ENCODE measurements at regions not wholly inside any gene's neighbourhood (a gene's known extent, or its start where the extent isn't known, plus 50 kb on each side); places are given as distances from the start of the nearest gene placed in this dataset.

DNA sequence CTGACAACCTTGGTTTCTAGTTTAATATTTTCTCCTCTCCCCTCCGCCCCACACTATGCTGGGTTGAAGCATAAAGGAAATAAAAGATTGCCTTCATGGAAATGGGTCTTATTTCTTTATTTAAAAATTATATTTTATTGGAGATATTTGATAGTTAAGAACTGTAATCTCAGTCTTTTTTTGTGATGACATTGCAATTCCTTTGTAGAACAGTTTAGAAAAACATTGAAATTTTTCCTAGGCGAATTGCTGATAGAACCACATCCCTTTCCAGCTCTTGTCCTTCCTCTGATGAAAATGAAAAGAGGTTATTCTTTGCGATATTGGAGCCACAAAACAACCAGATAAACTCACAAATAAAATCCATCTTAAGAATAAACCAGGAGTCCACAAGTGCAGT, 125.6 kb upstream of the NRIP1 start (continued):
- TF ChIP-seq, protein P1, sequence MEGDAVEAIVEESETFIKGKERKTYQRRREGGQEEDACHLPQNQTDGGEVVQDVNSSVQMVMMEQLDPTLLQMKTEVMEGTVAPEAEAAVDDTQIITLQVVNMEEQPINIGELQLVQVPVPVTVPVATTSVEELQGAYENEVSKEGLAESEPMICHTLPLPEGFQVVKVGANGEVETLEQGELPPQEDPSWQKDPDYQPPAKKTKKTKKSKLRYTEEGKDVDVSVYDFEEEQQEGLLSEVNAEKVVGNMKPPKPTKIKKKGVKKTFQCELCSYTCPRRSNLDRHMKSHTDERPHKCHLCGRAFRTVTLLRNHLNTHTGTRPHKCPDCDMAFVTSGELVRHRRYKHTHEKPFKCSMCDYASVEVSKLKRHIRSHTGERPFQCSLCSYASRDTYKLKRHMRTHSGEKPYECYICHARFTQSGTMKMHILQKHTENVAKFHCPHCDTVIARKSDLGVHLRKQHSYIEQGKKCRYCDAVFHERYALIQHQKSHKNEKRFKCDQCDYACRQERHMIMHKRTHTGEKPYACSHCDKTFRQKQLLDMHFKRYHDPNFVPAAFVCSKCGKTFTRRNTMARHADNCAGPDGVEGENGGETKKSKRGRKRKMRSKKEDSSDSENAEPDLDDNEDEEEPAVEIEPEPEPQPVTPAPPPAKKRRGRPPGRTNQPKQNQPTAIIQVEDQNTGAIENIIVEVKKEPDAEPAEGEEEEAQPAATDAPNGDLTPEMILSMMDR (conservative IDR thresholded peaks at IDR 0.05; ENCODE audit: low read depth in 2 of 2) = no peak
- TF ChIP-seq, protein P2, sequence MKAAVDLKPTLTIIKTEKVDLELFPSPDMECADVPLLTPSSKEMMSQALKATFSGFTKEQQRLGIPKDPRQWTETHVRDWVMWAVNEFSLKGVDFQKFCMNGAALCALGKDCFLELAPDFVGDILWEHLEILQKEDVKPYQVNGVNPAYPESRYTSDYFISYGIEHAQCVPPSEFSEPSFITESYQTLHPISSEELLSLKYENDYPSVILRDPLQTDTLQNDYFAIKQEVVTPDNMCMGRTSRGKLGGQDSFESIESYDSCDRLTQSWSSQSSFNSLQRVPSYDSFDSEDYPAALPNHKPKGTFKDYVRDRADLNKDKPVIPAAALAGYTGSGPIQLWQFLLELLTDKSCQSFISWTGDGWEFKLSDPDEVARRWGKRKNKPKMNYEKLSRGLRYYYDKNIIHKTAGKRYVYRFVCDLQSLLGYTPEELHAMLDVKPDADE (IDR thresholded peaks at IDR 0.05) = no peak
- TF ChIP-seq NANOG (IDR thresholded peaks at IDR 0.05; ENCODE audit: borderline replicate concordance) (no peak), CREB1 (CRISPR knock-in tag; IDR thresholded peaks at IDR 0.05; ENCODE audit: low read depth) (no peak), ZNF114 (CRISPR knock-in tag; IDR thresholded peaks at IDR 0.05) (no peak)

DNA sequence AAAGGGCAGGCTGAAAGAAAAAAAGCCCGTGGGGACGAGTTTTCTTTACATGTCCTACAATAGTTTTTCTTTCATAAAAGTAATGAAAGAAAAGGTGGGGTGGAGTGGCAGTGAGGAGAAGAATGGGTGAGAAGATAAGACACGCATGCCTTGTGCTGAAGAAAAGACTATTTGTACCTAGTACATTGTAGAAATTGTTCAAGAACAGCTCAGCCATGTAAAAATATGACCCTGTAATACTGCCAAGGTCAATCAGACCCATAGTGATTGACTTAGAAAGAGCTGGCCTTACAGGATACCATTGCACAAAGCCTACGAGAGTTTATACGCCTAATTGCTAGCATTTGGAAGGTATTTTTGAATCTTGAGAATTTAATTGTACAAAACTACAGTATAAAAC, 126.0 kb upstream of the NRIP1 start:
- Histone ChIP-seq H3K4me2 (no peak overlapping the region), H3K9me2 (ENCODE audit: insufficient read depth) (peaks cover 4% of the 10 kb centered on the region; the same call in 1 of the 2 replicates), H3K36me3 (ENCODE audit: insufficient read depth) (no peaks in the 10 kb centered on the region), H3K4me1 (ENCODE audit: insufficient read depth) (0 out of 2 replicates have a peak, but pooled peaks cover 5% of the 10 kb centered on the region), H2AFZ (no peak overlapping the region), H3K79me2 (replicated peaks; ENCODE audit: insufficient read depth) (no peaks in the 10 kb centered on the region), H3K4me3 (no peak overlapping the region), H3F3A (replicated peaks; ENCODE audit: low read depth) (no peaks in the 10 kb centered on the region), H3K27ac (ENCODE audit: low read depth) (no peak overlapping the region), H3K27me3 (ENCODE audit: insufficient read depth) (no peaks in the 10 kb centered on the region), H4K20me1 (replicated peaks; ENCODE audit: insufficient read depth) (no peaks in the 10 kb centered on the region)
- Mint-ChIP-seq H3K27ac (no peak overlapping the region), H3K36me3 (ENCODE audit: low read depth) (no peaks in the 10 kb centered on the region), H3K9me3 (no peaks in the 10 kb centered on the region), H3K4me1 (peaks cover 7% of the 10 kb centered on the region; the same call in 2 of the 3 replicates), H3K4me3 (no peak overlapping the region), H3K27me3 (ENCODE audit: insufficient read depth, low read depth, poor library complexity) (no peaks in the 10 kb centered on the region)
- ATAC-seq = no peak
- no peak for DNase-seq (ENCODE audit: low spot score)
- no peak for TF ChIP-seq ZNF331 (CRISPR knock-in tag; IDR thresholded peaks at IDR 0.05; ENCODE audit: low read depth)
- no peak for TF ChIP-seq EZH2phosphoT487 (IDR thresholded peaks at IDR 0.05; ENCODE audit: unreplicated experiment)
- TF ChIP-seq, protein P3, sequence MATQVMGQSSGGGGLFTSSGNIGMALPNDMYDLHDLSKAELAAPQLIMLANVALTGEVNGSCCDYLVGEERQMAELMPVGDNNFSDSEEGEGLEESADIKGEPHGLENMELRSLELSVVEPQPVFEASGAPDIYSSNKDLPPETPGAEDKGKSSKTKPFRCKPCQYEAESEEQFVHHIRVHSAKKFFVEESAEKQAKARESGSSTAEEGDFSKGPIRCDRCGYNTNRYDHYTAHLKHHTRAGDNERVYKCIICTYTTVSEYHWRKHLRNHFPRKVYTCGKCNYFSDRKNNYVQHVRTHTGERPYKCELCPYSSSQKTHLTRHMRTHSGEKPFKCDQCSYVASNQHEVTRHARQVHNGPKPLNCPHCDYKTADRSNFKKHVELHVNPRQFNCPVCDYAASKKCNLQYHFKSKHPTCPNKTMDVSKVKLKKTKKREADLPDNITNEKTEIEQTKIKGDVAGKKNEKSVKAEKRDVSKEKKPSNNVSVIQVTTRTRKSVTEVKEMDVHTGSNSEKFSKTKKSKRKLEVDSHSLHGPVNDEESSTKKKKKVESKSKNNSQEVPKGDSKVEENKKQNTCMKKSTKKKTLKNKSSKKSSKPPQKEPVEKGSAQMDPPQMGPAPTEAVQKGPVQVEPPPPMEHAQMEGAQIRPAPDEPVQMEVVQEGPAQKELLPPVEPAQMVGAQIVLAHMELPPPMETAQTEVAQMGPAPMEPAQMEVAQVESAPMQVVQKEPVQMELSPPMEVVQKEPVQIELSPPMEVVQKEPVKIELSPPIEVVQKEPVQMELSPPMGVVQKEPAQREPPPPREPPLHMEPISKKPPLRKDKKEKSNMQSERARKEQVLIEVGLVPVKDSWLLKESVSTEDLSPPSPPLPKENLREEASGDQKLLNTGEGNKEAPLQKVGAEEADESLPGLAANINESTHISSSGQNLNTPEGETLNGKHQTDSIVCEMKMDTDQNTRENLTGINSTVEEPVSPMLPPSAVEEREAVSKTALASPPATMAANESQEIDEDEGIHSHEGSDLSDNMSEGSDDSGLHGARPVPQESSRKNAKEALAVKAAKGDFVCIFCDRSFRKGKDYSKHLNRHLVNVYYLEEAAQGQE (IDR thresholded peaks at IDR 0.05; ENCODE audit: unreplicated experiment) = no peak
- no peak for TF ChIP-seq JUNB (IDR thresholded peaks at IDR 0.05; ENCODE audit: unreplicated experiment)
- no peak for TF ChIP-seq ZNF114 (CRISPR knock-in tag; IDR thresholded peaks at IDR 0.05)
- no peak for TF ChIP-seq CREB1 (CRISPR knock-in tag; IDR thresholded peaks at IDR 0.05; ENCODE audit: low read depth)
- TF ChIP-seq, protein P4, sequence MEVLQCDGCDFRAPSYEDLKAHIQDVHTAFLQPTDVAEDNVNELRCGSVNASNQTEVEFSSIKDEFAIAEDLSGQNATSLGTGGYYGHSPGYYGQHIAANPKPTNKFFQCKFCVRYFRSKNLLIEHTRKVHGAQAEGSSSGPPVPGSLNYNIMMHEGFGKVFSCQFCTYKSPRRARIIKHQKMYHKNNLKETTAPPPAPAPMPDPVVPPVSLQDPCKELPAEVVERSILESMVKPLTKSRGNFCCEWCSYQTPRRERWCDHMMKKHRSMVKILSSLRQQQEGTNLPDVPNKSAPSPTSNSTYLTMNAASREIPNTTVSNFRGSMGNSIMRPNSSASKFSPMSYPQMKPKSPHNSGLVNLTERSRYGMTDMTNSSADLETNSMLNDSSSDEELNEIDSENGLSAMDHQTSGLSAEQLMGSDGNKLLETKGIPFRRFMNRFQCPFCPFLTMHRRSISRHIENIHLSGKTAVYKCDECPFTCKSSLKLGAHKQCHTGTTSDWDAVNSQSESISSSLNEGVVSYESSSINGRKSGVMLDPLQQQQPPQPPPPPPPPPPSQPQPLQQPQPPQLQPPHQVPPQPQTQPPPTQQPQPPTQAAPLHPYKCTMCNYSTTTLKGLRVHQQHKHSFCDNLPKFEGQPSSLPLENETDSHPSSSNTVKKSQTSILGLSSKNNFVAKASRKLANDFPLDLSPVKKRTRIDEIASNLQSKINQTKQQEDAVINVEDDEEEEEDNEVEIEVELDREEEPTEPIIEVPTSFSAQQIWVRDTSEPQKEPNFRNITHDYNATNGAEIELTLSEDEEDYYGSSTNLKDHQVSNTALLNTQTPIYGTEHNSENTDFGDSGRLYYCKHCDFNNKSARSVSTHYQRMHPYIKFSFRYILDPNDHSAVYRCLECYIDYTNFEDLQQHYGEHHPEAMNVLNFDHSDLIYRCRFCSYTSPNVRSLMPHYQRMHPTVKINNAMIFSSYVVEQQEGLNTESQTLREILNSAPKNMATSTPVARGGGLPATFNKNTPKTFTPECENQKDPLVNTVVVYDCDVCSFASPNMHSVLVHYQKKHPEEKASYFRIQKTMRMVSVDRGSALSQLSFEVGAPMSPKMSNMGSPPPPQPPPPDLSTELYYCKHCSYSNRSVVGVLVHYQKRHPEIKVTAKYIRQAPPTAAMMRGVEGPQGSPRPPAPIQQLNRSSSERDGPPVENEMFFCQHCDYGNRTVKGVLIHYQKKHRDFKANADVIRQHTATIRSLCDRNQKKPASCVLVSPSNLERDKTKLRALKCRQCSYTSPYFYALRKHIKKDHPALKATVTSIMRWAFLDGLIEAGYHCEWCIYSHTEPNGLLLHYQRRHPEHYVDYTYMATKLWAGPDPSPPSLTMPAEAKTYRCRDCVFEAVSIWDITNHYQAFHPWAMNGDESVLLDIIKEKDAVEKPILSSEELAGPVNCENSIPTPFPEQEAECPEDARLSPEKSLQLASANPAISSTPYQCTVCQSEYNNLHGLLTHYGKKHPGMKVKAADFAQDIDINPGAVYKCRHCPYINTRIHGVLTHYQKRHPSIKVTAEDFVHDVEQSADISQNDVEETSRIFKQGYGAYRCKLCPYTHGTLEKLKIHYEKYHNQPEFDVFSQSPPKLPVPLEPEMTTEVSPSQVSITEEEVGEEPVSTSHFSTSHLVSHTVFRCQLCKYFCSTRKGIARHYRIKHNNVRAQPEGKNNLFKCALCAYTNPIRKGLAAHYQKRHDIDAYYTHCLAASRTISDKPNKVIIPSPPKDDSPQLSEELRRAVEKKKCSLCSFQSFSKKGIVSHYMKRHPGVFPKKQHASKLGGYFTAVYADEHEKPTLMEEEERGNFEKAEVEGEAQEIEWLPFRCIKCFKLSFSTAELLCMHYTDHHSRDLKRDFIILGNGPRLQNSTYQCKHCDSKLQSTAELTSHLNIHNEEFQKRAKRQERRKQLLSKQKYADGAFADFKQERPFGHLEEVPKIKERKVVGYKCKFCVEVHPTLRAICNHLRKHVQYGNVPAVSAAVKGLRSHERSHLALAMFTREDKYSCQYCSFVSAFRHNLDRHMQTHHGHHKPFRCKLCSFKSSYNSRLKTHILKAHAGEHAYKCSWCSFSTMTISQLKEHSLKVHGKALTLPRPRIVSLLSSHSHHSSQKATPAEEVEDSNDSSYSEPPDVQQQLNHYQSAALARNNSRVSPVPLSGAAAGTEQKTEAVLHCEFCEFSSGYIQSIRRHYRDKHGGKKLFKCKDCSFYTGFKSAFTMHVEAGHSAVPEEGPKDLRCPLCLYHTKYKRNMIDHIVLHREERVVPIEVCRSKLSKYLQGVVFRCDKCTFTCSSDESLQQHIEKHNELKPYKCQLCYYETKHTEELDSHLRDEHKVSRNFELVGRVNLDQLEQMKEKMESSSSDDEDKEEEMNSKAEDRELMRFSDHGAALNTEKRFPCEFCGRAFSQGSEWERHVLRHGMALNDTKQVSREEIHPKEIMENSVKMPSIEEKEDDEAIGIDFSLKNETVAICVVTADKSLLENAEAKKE (CRISPR knock-in tag; IDR thresholded peaks at IDR 0.05) = no peak
- TF ChIP-seq NANOG (IDR thresholded peaks at IDR 0.05; ENCODE audit: borderline replicate concordance) = no peak
- no peak for TF ChIP-seq POLR2AphosphoS5 (IDR thresholded peaks at IDR 0.05; ENCODE audit: low read depth)
- TF ChIP-seq EZH2 (IDR thresholded peaks at IDR 0.05; ENCODE audit: low read depth, unreplicated experiment) = no peak
- TF ChIP-seq STAT1 (IDR thresholded peaks at IDR 0.05; ENCODE audit: unreplicated experiment) = no peak

All from GM23338 (cell line).